Activated CD4-positive, alpha-beta T cell treated with anti-CD3 and anti-CD28 coated beads, Interleukin-2, amount 50 U/mL, for 4 hours (primary cell): ENCODE measurements at regions not wholly inside any gene's neighbourhood (a gene's known extent, or its start where the extent isn't known, plus 50 kb on each side); places are given as distances from the start of the nearest gene placed in this dataset.
"Not testable (repeated sequence)": the region's sequence is repeated elsewhere in the genome, so short reads cannot be mapped to it uniquely, and the experiment has no call there.

Experiments used
- DNase-seq, 2 experiments: peaks; one replicate each; pipeline ENCODE4 v3.0.0-alpha.2; 2020

DNA sequence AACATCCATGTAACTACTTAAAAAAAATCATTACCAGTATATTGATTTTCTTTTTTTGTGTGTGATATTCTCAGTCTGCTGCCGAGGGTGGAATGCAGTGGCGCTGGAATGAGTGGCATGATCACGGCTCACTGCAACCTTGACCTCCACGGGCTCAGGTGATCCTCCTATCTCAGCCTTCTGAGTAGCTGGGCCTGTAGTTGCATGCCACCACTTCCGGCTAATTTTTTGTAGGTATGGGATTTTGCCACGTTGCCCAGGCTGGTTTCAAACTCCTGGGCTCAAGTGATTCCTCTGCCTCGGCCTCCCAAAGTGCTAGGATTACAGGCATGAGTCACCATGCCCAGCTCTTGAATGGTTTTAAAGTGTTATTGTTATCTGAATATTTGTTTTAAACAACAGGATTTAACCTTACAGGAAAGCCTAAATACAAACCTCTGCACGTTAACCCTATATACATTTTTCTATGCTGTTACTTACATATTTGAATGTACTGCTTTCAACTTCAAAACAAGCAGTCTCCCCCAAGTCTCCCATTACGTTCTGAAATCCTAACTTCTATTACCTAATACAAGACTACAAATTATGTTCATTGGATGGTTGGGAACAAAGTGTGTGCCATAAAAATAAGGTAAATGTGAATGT is 61.7 kb downstream of the KPNA2 start:
- DNase-seq = no peak

DNA sequence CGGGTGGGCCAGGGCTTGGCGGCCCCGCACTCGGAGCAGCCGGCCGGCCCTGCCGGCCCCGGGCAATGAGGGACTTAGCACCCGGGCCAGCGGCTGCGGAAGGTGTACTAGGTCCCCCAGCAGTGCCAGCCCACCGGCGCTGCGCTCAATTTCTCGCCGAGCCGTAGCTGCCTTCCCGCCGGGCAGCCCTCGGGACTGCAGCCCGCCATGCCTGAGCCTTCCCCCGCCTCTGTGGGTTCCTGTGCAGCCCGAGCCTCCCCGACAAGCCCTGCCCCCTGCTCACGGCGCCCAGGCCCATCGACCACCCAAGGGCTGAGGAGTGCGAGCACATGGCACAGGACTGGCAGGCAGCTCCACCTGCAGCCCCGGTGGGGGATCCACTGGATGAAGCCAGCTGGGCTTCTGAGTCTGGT is 63.8 kb downstream of the KPNA2 start:
- not testable (repeated sequence) for DNase-seq

GRCh38 chr17:68100000-68100641 is 64.6 kb downstream of the KPNA2 start:
- no peak for DNase-seq

DNA sequence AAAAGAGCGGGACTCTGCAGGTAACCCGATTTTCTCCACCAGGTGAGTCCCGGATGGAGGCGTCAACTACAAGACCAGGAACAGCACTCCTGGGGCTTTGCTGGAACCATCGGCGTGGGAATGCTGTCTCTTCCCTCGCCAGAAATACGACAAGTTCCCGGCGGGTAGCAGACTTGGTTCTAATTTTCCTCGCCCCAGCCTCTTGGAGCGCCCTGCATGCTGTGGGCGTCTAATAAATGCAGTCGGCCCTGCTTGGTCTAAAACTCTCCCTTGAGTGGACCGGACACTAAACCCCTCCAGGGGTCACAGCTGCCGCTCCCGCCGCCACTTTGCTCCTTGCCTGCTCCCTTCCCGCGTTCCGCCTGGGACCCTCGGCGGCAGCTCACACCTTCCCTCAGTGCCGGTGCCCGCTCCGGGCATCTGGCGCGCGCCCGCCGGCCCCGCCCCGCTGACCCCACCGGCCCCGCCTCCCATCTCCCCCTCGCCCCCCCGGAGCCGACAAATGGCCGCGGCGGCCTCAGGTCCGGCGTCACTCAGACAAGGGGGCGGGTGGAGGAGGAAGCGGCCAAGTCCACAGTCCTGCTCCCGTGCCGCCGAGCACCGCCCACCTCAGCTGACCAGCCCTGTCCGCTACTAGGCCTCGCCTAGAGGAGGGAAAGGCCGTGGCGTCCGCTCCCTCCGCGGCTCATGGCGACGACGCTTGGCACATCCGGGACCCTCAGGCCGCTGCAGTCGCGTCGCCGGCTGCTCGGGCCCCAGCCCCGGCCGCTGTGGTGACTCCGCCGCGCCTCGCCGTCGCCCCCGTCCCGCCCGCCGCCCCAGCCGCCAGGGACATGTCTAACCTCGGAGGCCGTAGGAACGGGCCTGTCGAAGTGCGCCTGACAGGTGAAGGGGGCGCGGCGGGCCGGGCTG is 65.8 kb downstream of the KPNA2 start:
- peak; percentile 56 to 60 for DNase-seq

- peak in 1 of 2 experiments; percentile 7 for DNase-seq
These were observed 66.4 kb downstream of the KPNA2 start for GRCh38 chr17:68101987-68102314.

DNA sequence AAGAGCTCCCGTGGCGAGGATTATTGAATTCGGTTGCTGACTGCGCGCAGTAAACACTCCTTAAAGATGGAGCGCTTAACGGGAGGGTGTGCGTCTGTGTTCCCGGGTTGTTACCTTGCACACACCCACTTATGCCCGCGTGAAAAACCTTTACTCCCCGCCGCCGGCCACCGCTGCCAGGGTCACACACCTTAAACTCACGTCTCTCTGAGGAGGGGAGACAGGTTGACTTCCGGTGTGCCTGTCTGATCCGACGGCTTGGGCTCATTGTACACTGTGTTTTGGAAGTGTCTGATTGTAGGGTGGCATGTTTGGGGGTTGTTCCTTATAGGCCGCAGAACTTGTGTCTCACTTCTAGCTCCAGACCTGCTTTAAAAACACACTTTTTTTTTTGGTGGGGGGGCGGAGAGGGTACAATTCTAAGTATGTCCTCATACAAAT is 66.8 kb downstream of the KPNA2 start:
- DNase-seq = peak in 1 of 2 experiments; percentile 5

- DNase-seq = no peak
These were observed 67.6 kb downstream of the KPNA2 start for GRCh38 chr17:68103148-68103547.

GRCh38 chr17:68106085-68106484 is 70.5 kb downstream of the KPNA2 start:
- DNase-seq = no peak

DNA sequence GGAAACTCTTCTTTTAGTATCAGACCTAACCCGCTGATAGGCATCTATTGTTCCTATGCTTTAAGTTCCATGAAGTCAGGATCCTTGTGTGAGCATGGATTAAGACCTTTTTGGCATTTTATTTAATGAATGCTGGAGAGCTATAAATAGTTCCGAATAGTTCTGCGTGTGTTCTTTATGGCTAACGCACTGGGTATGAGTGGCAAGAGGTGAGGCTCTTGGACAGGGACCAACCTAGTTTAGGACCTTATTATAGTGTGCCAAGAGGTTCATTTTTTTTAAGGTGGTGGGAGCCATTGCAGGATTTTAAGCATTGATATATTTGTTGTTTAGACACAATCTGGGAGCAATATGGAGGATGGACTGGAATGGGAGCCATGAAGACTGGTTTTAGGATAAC is 71.8 kb downstream of the KPNA2 start:
- DNase-seq = no peak

DNA sequence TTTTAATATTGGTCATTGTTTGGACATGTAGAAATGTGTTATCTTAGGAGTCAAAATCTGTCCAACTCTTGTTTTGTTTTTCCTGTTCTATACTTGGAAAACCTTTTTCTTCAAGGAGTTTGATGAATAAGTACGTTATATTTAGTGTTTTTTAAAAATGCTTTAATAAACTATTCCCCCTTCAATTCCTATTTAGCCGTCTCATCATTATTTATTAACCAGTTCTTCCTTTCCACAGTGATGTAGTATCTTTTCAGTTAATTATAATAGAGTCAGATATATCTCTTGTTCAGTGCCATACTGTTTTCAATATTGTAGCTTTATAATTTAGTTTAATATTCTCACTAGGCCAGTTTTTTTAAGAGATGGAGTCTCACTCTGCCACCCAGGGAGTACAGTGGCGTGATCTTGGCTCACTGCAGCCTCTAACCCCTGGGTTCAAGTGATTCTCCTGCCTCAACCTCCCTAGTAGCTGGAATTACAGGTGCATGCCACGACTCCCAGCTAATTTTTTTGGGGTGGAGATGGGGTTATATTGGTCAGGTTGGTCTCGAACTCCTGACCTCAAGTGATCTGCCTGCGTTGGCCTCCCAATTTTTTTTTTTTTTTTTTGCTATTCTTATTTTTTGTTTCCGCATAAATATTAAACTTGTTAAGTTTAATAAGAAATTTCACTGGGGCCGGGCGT is 72.9 kb downstream of the KPNA2 start:
- no peak for DNase-seq

GRCh38 chr17:68109404-68109803 is 73.9 kb downstream of the KPNA2 start:
- DNase-seq = not testable (repeated sequence)

- not testable (repeated sequence) for DNase-seq
These were observed 80.7 kb downstream of the KPNA2 start for GRCh38 chr17:68116211-68116610.

DNA sequence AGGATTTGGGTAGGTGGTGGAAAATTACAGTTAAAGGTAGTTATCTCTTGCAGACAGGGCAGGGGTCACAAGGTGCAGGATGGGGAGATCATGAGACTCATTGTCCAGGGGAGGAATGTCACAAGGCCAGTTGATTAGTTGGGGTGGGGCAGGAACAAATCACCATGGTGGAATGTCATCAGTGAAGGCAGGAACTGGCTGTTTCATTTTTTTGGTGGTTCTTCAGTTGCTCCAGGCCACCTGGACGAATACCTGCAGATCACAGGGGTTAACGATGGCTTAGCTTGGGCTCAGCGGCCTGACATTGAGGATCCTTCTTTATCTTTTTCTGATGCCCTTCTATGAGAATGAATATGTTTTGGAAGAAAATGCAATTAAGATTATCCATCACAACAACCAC is 87.1 kb downstream of the KPNA2 start:
- DNase-seq = no peak

DNA sequence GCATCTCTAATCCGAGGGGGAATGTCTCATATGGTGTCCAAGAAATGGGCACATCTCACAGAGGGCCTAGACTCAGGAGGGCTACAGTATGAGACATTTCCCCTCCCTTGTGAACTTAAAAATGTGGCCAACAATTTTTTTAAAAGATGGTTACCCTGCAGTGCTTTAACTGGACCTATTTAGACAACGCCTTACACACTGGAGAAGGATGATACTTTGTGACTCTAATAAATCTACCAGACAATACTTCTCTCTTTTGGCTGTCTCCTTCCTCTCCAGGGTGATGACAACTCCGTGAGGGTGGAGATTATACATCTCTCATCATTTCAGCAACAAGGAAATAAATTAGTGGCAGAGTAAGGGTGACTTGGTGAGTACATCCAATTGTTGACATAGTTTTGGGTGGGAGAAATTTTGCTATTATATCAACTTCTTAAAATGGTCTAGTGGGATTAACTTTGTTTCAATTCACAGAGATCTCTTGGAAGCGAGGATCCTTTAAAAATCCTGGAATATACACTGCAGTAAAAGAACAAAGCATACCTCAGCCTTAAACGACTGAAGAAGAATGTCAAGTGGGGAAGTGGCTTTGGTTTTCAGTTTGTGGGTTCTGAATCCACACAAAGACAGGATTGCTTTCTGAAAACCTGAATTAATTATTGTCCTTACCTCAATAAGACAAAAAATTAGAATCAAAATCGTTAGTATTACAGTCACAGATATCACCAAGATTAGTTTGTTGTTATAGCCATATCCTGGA is 89.8 kb downstream of the KPNA2 start:
- no peak for DNase-seq

DNA sequence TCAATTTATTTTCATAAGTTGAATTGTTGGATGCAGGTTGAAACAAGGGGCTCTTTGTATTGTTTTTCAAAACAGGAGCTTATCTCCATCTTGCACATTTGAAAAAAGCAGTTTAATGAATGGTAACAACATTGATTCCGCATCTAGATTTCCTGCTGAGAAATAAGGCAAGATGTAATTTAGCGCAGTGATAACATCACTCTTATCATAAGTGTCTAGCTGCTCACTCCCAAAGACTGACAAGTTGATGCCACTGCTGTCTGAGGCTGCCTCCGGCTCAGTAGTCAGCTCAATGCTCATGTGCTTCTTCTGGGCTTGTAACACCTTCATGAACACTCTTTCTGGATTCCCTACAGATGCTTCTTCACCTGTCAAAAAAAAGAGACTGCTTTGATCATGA is 92.4 kb downstream of the KPNA2 start:
- no peak for DNase-seq

GRCh38 chr17:68131456-68131855 is 95.9 kb downstream of the KPNA2 start:
- DNase-seq = no peak

- no peak for DNase-seq
These were observed 98.0 kb downstream of the KPNA2 start for GRCh38 chr17:68133346-68134045.

DNA sequence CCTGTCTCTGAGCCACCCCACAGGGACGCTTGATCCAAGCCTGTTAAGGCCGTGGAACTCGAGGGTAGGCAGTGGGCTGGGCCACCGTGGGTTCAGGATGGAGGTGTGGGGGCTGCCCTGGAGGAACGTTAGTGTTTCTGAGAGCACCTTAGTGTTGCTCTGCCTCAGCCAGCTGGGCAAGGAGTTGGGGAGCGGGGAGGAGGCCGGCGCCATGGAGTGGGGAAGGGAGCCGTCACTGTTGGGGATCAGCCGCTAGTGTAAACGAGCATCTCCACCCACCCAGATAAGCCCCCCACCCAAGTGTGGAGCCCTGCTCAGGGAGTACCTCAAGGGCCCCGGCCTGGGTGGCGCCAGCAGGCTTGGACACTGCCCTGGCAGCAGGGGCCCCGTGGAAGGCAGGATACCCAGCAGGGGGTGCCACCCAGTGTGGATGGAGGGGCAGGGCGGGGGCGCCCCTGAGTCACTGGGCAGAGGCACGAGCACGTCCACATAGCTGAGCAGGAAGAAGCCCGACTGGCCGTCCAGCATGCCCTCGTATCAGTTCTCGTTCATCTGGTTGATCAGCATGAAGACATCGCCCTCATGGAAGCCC is 98.6 kb downstream of the KPNA2 start:
- DNase-seq = no peak

- DNase-seq = no peak
These were observed 99.2 kb downstream of the KPNA2 start for GRCh38 chr17:68134731-68135130.

- DNase-seq = no peak
These were observed 99.8 kb downstream of the KPNA2 start for GRCh38 chr17:68135141-68135887.

DNA sequence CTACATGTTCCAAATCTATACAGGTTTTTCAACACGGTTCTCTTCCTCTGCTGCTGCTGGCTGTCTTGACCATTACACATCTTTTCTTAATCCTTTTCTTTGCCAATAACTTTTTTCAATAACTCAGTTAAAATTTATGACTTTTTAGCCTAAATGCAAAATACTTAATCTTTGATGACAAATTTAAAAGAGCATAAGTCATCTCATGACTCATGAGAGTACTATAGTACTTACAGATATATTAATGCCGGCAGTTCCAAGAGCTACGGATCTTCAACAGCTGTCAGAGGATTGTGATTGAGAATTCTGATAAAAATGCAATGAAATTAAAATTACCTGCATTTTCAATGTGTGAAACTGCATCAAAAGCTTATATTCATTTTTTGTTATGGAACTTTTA is 105.5 kb downstream of the KPNA2 start:
- DNase-seq = no peak
